GM12865 (cell line): ENCODE measurements at regions not wholly inside any gene's neighbourhood (a gene's known extent, or its start where the extent isn't known, plus 50 kb on each side); places are given as distances from the start of the nearest gene placed in this dataset.

Source experiments
- DNase-seq: peaks from one replicate; pipeline ENCODE4 v3.0.0; 2010; ENCODE audit warnings: low read depth
- H3K4me3 ChIP-seq: 2 replicates; pipeline ENCODE4 v1.5.1; 2011; ENCODE audit warnings: mild to moderate bottlenecking, low read depth, low read length, control low read depth
- CTCF ChIP-seq: IDR thresholded peaks from 2 replicates; pipeline ENCODE4 v1.5.1; 2011; ENCODE audit warnings: low read length, control low read depth, low read depth, inconsistent platforms; ENCODE audit not compliant: insufficient read depth; ENCODE audit errors: missing control alignments

GRCh38 chr2:145136702-145137101 lies 616.8 kb upstream of the ZEB2 start:
- TF ChIP-seq CTCF = no peak
- no peak overlapping the region for H3K4me3 ChIP-seq
- DNase-seq = no peak

- DNase-seq = no peak
- no peak overlapping the region for H3K4me3 ChIP-seq
- TF ChIP-seq CTCF = no peak
Measured at GRCh38 chr2:145126146-145126545, 606.2 kb upstream of the ZEB2 start.

GRCh38 chr2:145124085-145124484 lies 604.2 kb upstream of the ZEB2 start:
- no peak for DNase-seq
- H3K4me3 ChIP-seq = no peak overlapping the region
- no peak for TF ChIP-seq CTCF

GRCh38 chr2:145123606-145124005 lies 603.7 kb upstream of the ZEB2 start:
- DNase-seq = no peak
- H3K4me3 ChIP-seq = no peak overlapping the region
- no peak for TF ChIP-seq CTCF

GRCh38 chr2:145119225-145119624 lies 599.3 kb upstream of the ZEB2 start:
- peak; percentile 0 for DNase-seq
- no peak for TF ChIP-seq CTCF
- no peak overlapping the region for H3K4me3 ChIP-seq

- DNase-seq = no peak
- H3K4me3 ChIP-seq = no peak overlapping the region
- no peak for TF ChIP-seq CTCF
Measured at GRCh38 chr2:145116834-145117725, 597.2 kb upstream of the ZEB2 start.

GRCh38 chr2:145116056-145116455 lies 596.1 kb upstream of the ZEB2 start:
- no peak for TF ChIP-seq CTCF
- no peak overlapping the region for H3K4me3 ChIP-seq

More at GRCh38 chr2:145116056-145116455, 596.1 kb upstream of the ZEB2 start:
- no peak for DNase-seq
